Motor neuron (in vitro differentiated cells): ENCODE measurements at regions not wholly inside any gene's neighbourhood (a gene's known extent, or its start where the extent isn't known, plus 50 kb on each side); places are given as distances from the start of the nearest gene placed in this dataset.
"Not testable (repeated sequence)": the region's sequence is repeated elsewhere in the genome, so short reads cannot be mapped to it uniquely, and the experiment has no call there.

Source experiments
- ATAC-seq, 8 experiments: fragments of 200-7000 bp; cut with Tn5 transposase; replicated peaks in 6 of 8; 2 replicates each; pipeline ENCODE4 v1.8.0; 2021; ENCODE audit warnings: mild to moderate bottlenecking in 8 of 8, moderate library complexity in 8 of 8
- H3K27ac ChIP-seq, 2 donors: fragments of 250-450 bp; sonication (Bioruptor Pico); 2 replicates each; pipeline ENCODE4 v1.9.0; 2021; ENCODE audit warnings: antibody characterized with exemption in 2 of 2, mild to moderate bottlenecking in 2 of 2, moderate library complexity in 1 of 2
- H3K4me1 ChIP-seq, 2 donors: fragments of 250-450 bp; sonication (Bioruptor Pico); replicated peaks in 1 of 2; 2 replicates each; pipeline ENCODE4 v1.6.1; 2021; ENCODE audit warnings: antibody characterized with exemption in 2 of 2, mild to moderate bottlenecking in 2 of 2, moderate library complexity in 1 of 2
- H3K4me3 ChIP-seq, 5 donors: fragments of 250-450 bp; sonication (Bioruptor Pico); 2 replicates each; pipeline ENCODE4 v1.9.0; 2021; ENCODE audit warnings: antibody characterized with exemption in 5 of 5, mild to moderate bottlenecking in 5 of 5, moderate library complexity in 4 of 5
- WGBS, 10 experiments: fragments of 450-650 bp; shearing (Covaris generic); methylation state at CpG; one replicate each; pipeline ENCODE4 v1.0.0; 2022; 5-methylcytosine and 5-hydroxymethylcytosine counted together
- in situ Hi-C, 9 experiments: fragments of 400-800 bp; cut with MboI; loops; one replicate each; pipeline ENCODE4 v1.15.0; 2021; ENCODE audit warnings: low sequenced_read_pairs in 9 of 9, low pct_unique_long_range_greater_than_20kb in 2 of 9; ENCODE audit not compliant: unreplicated experiment in 9 of 9

GRCh38 chr3:70631716-70632307 lies 319.4 kb upstream of the MDFIC2 start:
- Histone ChIP-seq H3K4me1 (no peaks in the 10 kb centered on the region), H3K4me3 (no peak overlapping the region), H3K27ac (no peak overlapping the region)
- in situ Hi-C loops: no loop called here
- ATAC-seq: no peak
- 30 to 94% (median 82%) methylated on average over 1 to 4 of the region's 4 CpGs for WGBS, 10 experiments

GRCh38 chr3:70621451-70621850 lies 309.0 kb upstream of the MDFIC2 start:
- in situ Hi-C loops: no loop called here
- ATAC-seq: no peak
- 11 to 100% (median 46%) methylated on average over 1 of the region's 1 CpG; no CpG with 5 or more reads in 4 of the 10 experiments for WGBS, 10 experiments
- Histone ChIP-seq H3K27ac (no peak overlapping the region), H3K4me1 (no peaks in the 10 kb centered on the region), H3K4me3 (no peak overlapping the region)

- no peak overlapping the region for H3K4me3 ChIP-seq
- H3K4me1 ChIP-seq: no peaks in the 10 kb centered on the region
- 6 to 80% (median 63%) methylated on average over 1 to 2 of the region's 2 CpGs; no CpG with 5 or more reads in 1 of the 10 experiments for WGBS, 10 experiments
- no peak overlapping the region for H3K27ac ChIP-seq
- no peak for ATAC-seq
- in situ Hi-C loops: no loop called here
These were observed 308.5 kb upstream of the MDFIC2 start for GRCh38 chr3:70620956-70621355.

- Histone ChIP-seq H3K27ac (no peak overlapping the region), H3K4me1 (no peaks in the 10 kb centered on the region), H3K4me3 (no peak overlapping the region)
- no peak for ATAC-seq
- 0 to 88% (median 26%) methylated on average over 1 to 2 of the region's 2 CpGs; no CpG with 5 or more reads in 2 of the 10 experiments for WGBS, 10 experiments
- in situ Hi-C loops: no loop called here
These were observed 307.9 kb upstream of the MDFIC2 start for GRCh38 chr3:70620367-70620766.

GRCh38 chr3:70618151-70618550 lies 305.7 kb upstream of the MDFIC2 start:
- Histone ChIP-seq H3K4me3 (no peak overlapping the region), H3K4me1 (no peaks in the 10 kb centered on the region), H3K27ac (no peak overlapping the region)
- 50 to 100% (median 80%) methylated on average over 1 of the region's 1 CpG; no CpG with 5 or more reads in 3 of the 10 experiments for WGBS, 10 experiments
- in situ Hi-C loops: no loop called here
- no peak for ATAC-seq

- in situ Hi-C loops, H3K27ac ChIP-seq, H3K4me1 ChIP-seq, ATAC-seq, H3K4me3 ChIP-seq: not testable (repeated sequence)
- 78 to 100% (median 96%) methylated on average over 1 to 12 of the region's 14 CpGs; no CpG with 5 or more reads in 4 of the 10 experiments for WGBS, 10 experiments
These were observed 304.9 kb upstream of the MDFIC2 start for GRCh38 chr3:70617349-70617748.

- H3K27ac ChIP-seq: no peak overlapping the region
- H3K4me3 ChIP-seq: no peak overlapping the region
- H3K4me1 ChIP-seq: no peaks in the 10 kb centered on the region
- in situ Hi-C loops: no loop called here
- ATAC-seq: no peak
- WGBS, 10 experiments: 0 to 67% (median 0%) methylated on average over 1 of the region's 1 CpG; no CpG with 5 or more reads in 1 of the 10 experiments
These were observed 302.8 kb upstream of the MDFIC2 start for GRCh38 chr3:70615286-70615685.

GRCh38 chr3:70614111-70614510 lies 301.7 kb upstream of the MDFIC2 start:
- Histone ChIP-seq H3K27ac (no peak overlapping the region), H3K4me3 (no peak overlapping the region), H3K4me1 (no peaks in the 10 kb centered on the region)
- in situ Hi-C loops: no loop called here
- WGBS, 10 experiments: 17 to 100% (median 89%) methylated on average over 1 to 5 of the region's 6 CpGs; no CpG with 5 or more reads in 1 of the 10 experiments
- ATAC-seq: no peak

- in situ Hi-C loops: no loop called here
- Histone ChIP-seq H3K4me1 (peaks cover 3 to 5% of the 10 kb centered on the region in 2 donors), H3K4me3 (no peak overlapping the region), H3K27ac (no peak overlapping the region)
- ATAC-seq: no peak
- WGBS, 10 experiments: 60 to 100% (median 94%) methylated on average over 3 to 11 of the region's 11 CpGs
These were observed 300.5 kb upstream of the MDFIC2 start for GRCh38 chr3:70612920-70613319.

GRCh38 chr3:70611667-70612277 lies 299.3 kb upstream of the MDFIC2 start:
- H3K4me3 ChIP-seq, in situ Hi-C loops, H3K27ac ChIP-seq, ATAC-seq: not testable (repeated sequence)
- H3K4me1 ChIP-seq: peaks cover 10 to 12% of the 10 kb centered on the region in 2 donors
- 40 to 91% (median 74%) methylated on average over 1 to 4 of the region's 25 CpGs; no CpG with 5 or more reads in 6 of the 10 experiments for WGBS, 10 experiments

- Histone ChIP-seq H3K4me1 (peaks cover 16 to 21% of the 10 kb centered on the region in 2 donors), H3K4me3 (no peak overlapping the region), H3K27ac (no peak overlapping the region)
- no peak for ATAC-seq
- in situ Hi-C loops: no loop called here
These were observed 296.0 kb upstream of the MDFIC2 start for GRCh38 chr3:70608434-70608833.

- 0 to 67% (median 41%) methylated on average over 1 to 4 of the region's 4 CpGs for WGBS, 10 experiments
- peaks cover 16 to 21% of the 10 kb centered on the region in 2 donors for H3K4me1 ChIP-seq
- in situ Hi-C loops: no loop called here
- peak in 5 of 8 experiments; percentile 46 to 82 (median 74) for ATAC-seq
- no peak overlapping the region for H3K4me3 ChIP-seq
- no peak overlapping the region for H3K27ac ChIP-seq
These were observed 295.0 kb upstream of the MDFIC2 start for GRCh38 chr3:70607469-70607868.

- peak in 5 of 8 experiments; percentile 30 to 68 (median 47) for ATAC-seq
- H3K4me1 ChIP-seq: peaks cover 16 to 21% of the 10 kb centered on the region in 2 donors
- H3K4me3 ChIP-seq: no peak overlapping the region
- H3K27ac ChIP-seq: peak overlapping the region in 1 of 2 donors; percentile 55
- in situ Hi-C loops: no loop called here
These were observed 293.6 kb upstream of the MDFIC2 start for GRCh38 chr3:70606018-70606417.

GRCh38 chr3:70603103-70603502 lies 290.7 kb upstream of the MDFIC2 start:
- in situ Hi-C loops: no loop called here
- no peak for ATAC-seq
- Histone ChIP-seq H3K4me1 (peaks cover 18% of the 10 kb centered on the region in 2 donors), H3K27ac (no peak overlapping the region), H3K4me3 (no peak overlapping the region)
- WGBS, 10 experiments: 45 to 100% (median 90%) methylated on average over 1 to 3 of the region's 3 CpGs; no CpG with 5 or more reads in 4 of the 10 experiments
